IMR-90 (cell line): ENCODE measurements at regions not wholly inside any gene's neighbourhood (a gene's known extent, or its start where the extent isn't known, plus 50 kb on each side); places are given as distances from the start of the nearest gene placed in this dataset.
A peak's percentile ranks its signal among the peaks of the same experiment; 100 is the strongest.

Experiments
- ATAC-seq: fragments of 200-7000 bp; cut with Tn5 transposase; 2 replicates; pipeline ENCODE4 v1.9.1; 2020; ENCODE audit warnings: low read depth, mild to moderate bottlenecking, moderate library complexity
- BruUV-seq: library from RNA; stranded (reverse); fragments of 400-500 nt; replicated peaks from 2 replicates; lab custom pipeline; 2021; lab: Mats Ljungman, UMichigan
- CTCF ChIA-PET: fragments of 300-600 bp; formaldehyde crosslinking; extraction: SDS; loops from one replicate; lab custom pipeline; 2021; ENCODE audit warnings: antibody characterized with exemption; lab: Yijun Ruan, JAX
- POLR2A ChIA-PET: fragments of 300-600 bp; sonication (Branson Sonifier 250); formaldehyde crosslinking; loops from one replicate; lab custom pipeline; 2022; ENCODE audit warnings: antibody characterized with exemption; ENCODE audit not compliant: unreplicated experiment; lab: Charles Lee
- DNase-seq: peaks from one replicate; pipeline ENCODE4 v3.0.0; 2013
- H2AFZ ChIP-seq: replicated peaks from 2 replicates; pipeline ENCODE3; 2013; ENCODE audit warnings: low read length, mild to moderate bottlenecking; ENCODE audit not compliant: poor library complexity
- H2AK5ac ChIP-seq: 2 replicates; pipeline ENCODE4 v1.6.1; 2013; ENCODE audit warnings: low read depth, low read length, inconsistent platforms
- H2AK9ac ChIP-seq: replicated peaks from 2 replicates; pipeline ENCODE3; 2013; ENCODE audit warnings: mild to moderate bottlenecking, low read depth, low read length, moderate library complexity; ENCODE audit not compliant: poor library complexity
- H2BK120ac ChIP-seq: 2 replicates; pipeline ENCODE4 v1.6.1; 2013; ENCODE audit warnings: low read depth, low read length, inconsistent platforms
- H2BK15ac ChIP-seq: 3 replicates; pipeline ENCODE4 v1.6.1; 2013; ENCODE audit warnings: low read depth, low read length, inconsistent platforms
- H2BK20ac ChIP-seq: 2 replicates; pipeline ENCODE4 v1.6.1; 2013; ENCODE audit warnings: low read depth, mild to moderate bottlenecking, inconsistent platforms, low read length, moderate library complexity
- H2BK5ac ChIP-seq: 2 replicates; pipeline ENCODE4 v1.6.1; 2013; ENCODE audit warnings: mild to moderate bottlenecking, low read depth, low read length, inconsistent platforms; ENCODE audit not compliant: poor library complexity, severe bottlenecking
- H3K14ac ChIP-seq: replicated peaks from 2 replicates; pipeline ENCODE4 v1.6.1; 2013; ENCODE audit warnings: low read depth, low read length, inconsistent platforms
- H3K18ac ChIP-seq: 2 replicates; pipeline ENCODE4 v1.6.1; 2013; ENCODE audit warnings: low read depth, low read length, control low read depth
- H3K23ac ChIP-seq: 2 replicates; pipeline ENCODE4 v1.6.1; 2013; ENCODE audit warnings: low read depth, low read length, inconsistent platforms
- H3K27ac ChIP-seq: 2 replicates; pipeline ENCODE4 v1.5.1; 2013; ENCODE audit warnings: mild to moderate bottlenecking, control low read depth, low read length; ENCODE audit not compliant: insufficient read depth
- H3K27me3 ChIP-seq: 2 replicates; pipeline ENCODE4 v1.6.1; 2013; ENCODE audit warnings: low read length; ENCODE audit not compliant: control insufficient read depth, insufficient read depth
- H3K36me3 ChIP-seq: 2 replicates; pipeline ENCODE4 v1.6.1; 2013; ENCODE audit warnings: low read length, mixed read lengths; ENCODE audit not compliant: control insufficient read depth, insufficient read depth
- H3K4ac ChIP-seq: 2 replicates; pipeline ENCODE4 v1.6.1; 2013; ENCODE audit warnings: low read depth, low read length, inconsistent platforms
- H3K4me1 ChIP-seq: 2 replicates; pipeline ENCODE4 v1.6.1; 2013; ENCODE audit warnings: low read length, mixed read lengths; ENCODE audit not compliant: control insufficient read depth, insufficient read depth
- H3K4me2 ChIP-seq: 2 replicates; pipeline ENCODE4 v1.6.1; 2013; ENCODE audit warnings: low read depth, mild to moderate bottlenecking, control low read depth, low read length, moderate library complexity
- H3K4me3 ChIP-seq: 2 replicates; pipeline ENCODE4 v1.5.1; 2013; ENCODE audit warnings: low read depth, mild to moderate bottlenecking, control low read depth, low read length, moderate library complexity; ENCODE audit not compliant: insufficient read depth
- H3K56ac ChIP-seq: 2 replicates; pipeline ENCODE4 v1.6.1; 2013; ENCODE audit warnings: low read length, inconsistent platforms; ENCODE audit not compliant: insufficient read depth; ENCODE audit errors: extremely low read depth
- H3K79me1 ChIP-seq, 2 experiments: 2 replicates each; pipeline ENCODE4 v1.6.1; 2013; ENCODE audit warnings: low read length in 2 of 2, inconsistent platforms in 1 of 2, low read depth in 1 of 2
- H3K9ac ChIP-seq: 2 replicates; pipeline ENCODE4 v1.6.1; 2013; ENCODE audit warnings: low read depth, low read length, control low read depth
- H3K9me1 ChIP-seq: 2 replicates; pipeline ENCODE4 v1.6.1; 2013; ENCODE audit warnings: low read length, inconsistent platforms; ENCODE audit not compliant: insufficient read depth
- H3K9me3 ChIP-seq: 2 replicates; pipeline ENCODE4 v1.6.1; 2013; ENCODE audit warnings: low read length; ENCODE audit not compliant: control insufficient read depth, insufficient read depth
- H4K20me1 ChIP-seq: 2 replicates; pipeline ENCODE4 v1.6.1; 2013; ENCODE audit warnings: low read length, inconsistent platforms; ENCODE audit not compliant: insufficient read depth
- H4K5ac ChIP-seq: 2 replicates; pipeline ENCODE4 v1.6.1; 2013; ENCODE audit warnings: mild to moderate bottlenecking, low read depth, low read length, control low read depth
- H4K8ac ChIP-seq, 2 experiments: 2 replicates each; pipeline ENCODE4 v1.6.1; 2013; ENCODE audit warnings: low read depth in 2 of 2, low read length in 2 of 2, control low read depth in 1 of 2, inconsistent platforms in 1 of 2
- H4K91ac ChIP-seq: 2 replicates; pipeline ENCODE4 v1.6.1; 2013; ENCODE audit warnings: low read depth, low read length, inconsistent platforms; ENCODE audit not compliant: insufficient read depth
- BHLHE40 ChIP-seq: fragments of 150-350 bp; IDR thresholded peaks from 2 replicates; pipeline ENCODE4 v1.6.1; 2016; ENCODE audit warnings: mild to moderate bottlenecking, low read depth, low read length
- CEBPB ChIP-seq: IDR thresholded peaks from 2 replicates; pipeline ENCODE4 v1.6.1; 2012; ENCODE audit warnings: low read depth, low read length, improper control_type of control experiment
- CHD1 ChIP-seq: IDR thresholded peaks from 2 replicates; pipeline ENCODE4 v1.6.1; 2012; ENCODE audit warnings: low read depth, low read length, improper control_type of control experiment
- ELK1 ChIP-seq: fragments of 150-350 bp; IDR thresholded peaks from 2 replicates; pipeline ENCODE4 v1.6.1; 2016; ENCODE audit warnings: low read depth, mild to moderate bottlenecking, low read length, moderate library complexity, borderline replicate concordance
- FOS ChIP-seq: fragments of 150-350 bp; IDR thresholded peaks from 2 replicates; pipeline ENCODE4 v1.6.1; 2016; ENCODE audit warnings: low read depth, low read length
- MAFK ChIP-seq: IDR thresholded peaks from 2 replicates; pipeline ENCODE4 v1.6.1; 2012; ENCODE audit warnings: low read depth, low read length, improper control_type of control experiment
- MXI1 ChIP-seq: IDR thresholded peaks from 2 replicates; pipeline ENCODE4 v1.6.1; 2012; ENCODE audit warnings: low read depth, mild to moderate bottlenecking, low read length, moderate library complexity, borderline replicate concordance
- NFE2L2 ChIP-seq: fragments of 150-350 bp; IDR thresholded peaks from 2 replicates; pipeline ENCODE4 v1.6.1; 2016; ENCODE audit warnings: low read depth, mild to moderate bottlenecking, low read length
- POLR2A ChIP-seq: IDR thresholded peaks from 2 replicates; pipeline ENCODE4 v1.6.1; 2012; ENCODE audit warnings: mild to moderate bottlenecking, low read depth, low read length
- RAD21 ChIP-seq: IDR thresholded peaks from 2 replicates; pipeline ENCODE4 v1.6.1; 2012; ENCODE audit warnings: low read length, improper control_type of control experiment
- RCOR1 ChIP-seq: IDR thresholded peaks from 2 replicates; pipeline ENCODE4 v1.6.1; 2012; ENCODE audit warnings: mild to moderate bottlenecking, low read length, improper control_type of control experiment; ENCODE audit not compliant: insufficient replicate concordance
- RFX5 ChIP-seq: IDR thresholded peaks from 2 replicates; pipeline ENCODE4 v1.8.0; 2012; ENCODE audit warnings: low read depth, mild to moderate bottlenecking, low read length, moderate library complexity
- WGBS, 2 experiments: methylation state at CpG; one replicate each; pipeline versions ENCODE4 v1.1.5 to v1.1.7; 2013; ENCODE audit warnings: missing lambda C conversion rate in 2 of 2; ENCODE audit not compliant: insufficient read length in 1 of 2; ENCODE audit errors: extremely low coverage in 2 of 2; 5-methylcytosine and 5-hydroxymethylcytosine counted together
- dilution Hi-C: fragments of 300-500 bp; cut with HindIII; formaldehyde crosslinking; loops from one replicate; pipeline ENCODE4 v1.14.3; 2018; ENCODE audit warnings: low sequenced_read_pairs; ENCODE audit not compliant: unreplicated experiment
- in situ Hi-C: fragments of 300-500 bp; cut with MboI; formaldehyde crosslinking; loops from 3 replicates; pipeline ENCODE4 v1.14.3; 2019; ENCODE audit warnings: low sequenced_read_pairs, inconsistent platforms, mixed read lengths
- intact Hi-C: fragments of 100-400 bp; cut with micrococcal nuclease; formaldehyde crosslinking; loops from 2 replicates; pipeline ENCODE4 v1.10.0; 2022

- H2BK120ac ChIP-seq, result peak overlapping the region; percentile 66
- no peak overlapping the region for H3K23ac ChIP-seq
- H4K20me1 ChIP-seq, result no peaks in the 10 kb centered on the region
- no peak for TF ChIP-seq FOS
- TF ChIP-seq NFE2L2, result no peak
- no peak for TF ChIP-seq POLR2A
- TF ChIP-seq MAFK, result no peak
- TF ChIP-seq CHD1, result no peak
- no peak for TF ChIP-seq ELK1
- TF ChIP-seq BHLHE40, result no peak
- no peak for TF ChIP-seq RFX5
- TF ChIP-seq MXI1, result no peak
- no peak for TF ChIP-seq CEBPB
- TF ChIP-seq RAD21, result no peak
- TF ChIP-seq RCOR1, result no peak
- peak overlapping the region; percentile 44 for H2BK20ac ChIP-seq
- in situ Hi-C loops, result no loop called here
- H2BK15ac ChIP-seq, result peak overlapping the region; percentile 88; the same call in 2 of the 3 replicates
- DNase-seq (no peak), ATAC-seq (no peak)
- peak overlapping the region; percentile 60 for H4K91ac ChIP-seq
- peak overlapping the region; percentile 62 for H4K5ac ChIP-seq
- H3K14ac ChIP-seq, result 0 out of 2 replicates have a peak overlapping the region, but pooled peaks have one; percentile 23
- ChIA-PET POLR2A (no interaction called here), CTCF (interaction anchor here (0.8 to 1.2 kb wide), 2 partner anchors 71 to 325 kb away, joined by 3 read pairs; no protein-coding TSS in a partner anchor)
- no TSS peak for BruUV-seq
- H3K4me2 ChIP-seq, result no peak overlapping the region
- H3K18ac ChIP-seq, result peak overlapping the region; percentile 92
- H2AFZ ChIP-seq, result peak overlapping the region; percentile 9
- no peaks in the 10 kb centered on the region for H3K27me3 ChIP-seq
- H4K8ac ChIP-seq, result peak overlapping the region in 1 of 2 experiments; percentile 44; a peak in 2 of 4 replicates
- H3K4ac ChIP-seq, result peak overlapping the region; percentile 52
- H3K4me1 ChIP-seq, result peaks cover 28% of the 10 kb centered on the region
- H3K56ac ChIP-seq, result no peak overlapping the region
- dilution Hi-C loops, result no loop called here
- H2AK9ac ChIP-seq, result no peak overlapping the region
- H3K27ac ChIP-seq, result no peak overlapping the region
- H3K36me3 ChIP-seq, result no peaks in the 10 kb centered on the region
- no peak overlapping the region for H3K4me3 ChIP-seq
- no peaks in the 10 kb centered on the region; a peak in 1 of 4 replicates for H3K79me1 ChIP-seq
- intact Hi-C loops, result no loop called here
- H3K9ac ChIP-seq, result no peak overlapping the region
- WGBS, 2 experiments, result no CpG with 5 or more reads among the region's 3 CpGs
- no peaks in the 10 kb centered on the region for H3K9me3 ChIP-seq
- H3K9me1 ChIP-seq, result peaks cover 9% of the 10 kb centered on the region
- peak overlapping the region; percentile 52; the same call in 1 of the 2 replicates for H2AK5ac ChIP-seq
- peak overlapping the region; percentile 10 for H2BK5ac ChIP-seq
Observed at GRCh38 chr3:170738766-170739165, 131.2 kb downstream of the RPL22L1 start.
